GM12878 (cell line): ENCODE measurements at regions not wholly inside any gene's neighbourhood (a gene's known extent, or its start where the extent isn't known, plus 50 kb on each side); places are given as distances from the start of the nearest gene placed in this dataset.

ENCODE experiments used
- ATAC-seq: fragments of 200-7000 bp; cut with Tn5 transposase; 3 replicates; pipeline ENCODE4 v1.9.1; 2020; ENCODE audit warnings: mild to moderate bottlenecking, moderate library complexity
- BruUV-seq: library from RNA; stranded (reverse); fragments of 400-500 nt; replicated peaks from 2 replicates; lab custom pipeline; 2021; lab: Mats Ljungman, UMichigan
- CTCF ChIA-PET: fragments of 300-600 bp; sonication (Branson Sonifier 250); formaldehyde crosslinking; extraction: SDS; loops from one replicate; lab custom pipeline; 2021; ENCODE audit warnings: inconsistent platforms; lab: Yijun Ruan, JAX
- POLR2A ChIA-PET: fragments of 350-600 bp; formaldehyde crosslinking; extraction: SDS; loops from one replicate; lab custom pipeline; 2021; ENCODE audit warnings: inconsistent platforms; lab: Charles Lee
- RAD21 ChIA-PET: fragments of 300-600 bp; sonication (Branson Sonifier 250); formaldehyde crosslinking; loops from one replicate; lab custom pipeline; 2023; ENCODE audit warnings: antibody characterized with exemption; ENCODE audit not compliant: unreplicated experiment; lab: Charles Lee
- SMC1A ChIA-PET: fragments of 300-600 bp; sonication (Branson Sonifier 250); formaldehyde crosslinking; loops from one replicate; lab custom pipeline; 2023; ENCODE audit not compliant: unreplicated experiment, uncharacterized antibody; lab: Charles Lee
- DNase-seq: peaks from one replicate; pipeline ENCODE4 v3.0.0-alpha.2; 2011; ENCODE audit warnings: low read depth, low spot score
- FAIRE-seq: peaks from 3 replicates; lab custom pipeline; 2011; peaks lifted over from hg19 to GRCh38; lab: Jason Lieb, UNC
- H2AFZ ChIP-seq: 2 replicates; pipeline ENCODE4 v1.6.0; 2011; ENCODE audit warnings: low read depth, low read length, control low read depth; ENCODE audit not compliant: control insufficient read depth
- H3K27ac ChIP-seq: 2 replicates; pipeline ENCODE4 v1.5.1; 2011; ENCODE audit warnings: control low read depth; ENCODE audit not compliant: control insufficient read depth, insufficient read depth
- H3K27me3 ChIP-seq, 2 experiments: replicated peaks in 1 of 2; 2 replicates each; pipeline versions ENCODE4 v1.6.0 to v1.6.1; 2011; ENCODE audit warnings: low read length in 1 of 2; ENCODE audit not compliant: control insufficient read depth in 2 of 2, insufficient read depth in 2 of 2
- H3K36me3 ChIP-seq, 2 experiments: 2 replicates each; pipeline ENCODE4 v1.5.1; 2011; ENCODE audit warnings: low read length in 1 of 2; ENCODE audit not compliant: control insufficient read depth in 2 of 2, insufficient read depth in 2 of 2
- H3K4me1 ChIP-seq: 2 replicates; pipeline ENCODE4 v1.6.1; 2011; ENCODE audit warnings: mild to moderate bottlenecking, low read length, moderate library complexity, mixed read lengths; ENCODE audit not compliant: control insufficient read depth, insufficient read depth
- H3K4me2 ChIP-seq: 2 replicates; pipeline ENCODE4 v1.6.0; 2011; ENCODE audit warnings: control low read depth; ENCODE audit not compliant: control insufficient read depth, insufficient read depth
- H3K4me3 ChIP-seq: fragments of 200-600 bp; sonication (generic); 2 replicates; pipeline ENCODE4 v1.5.1; 2016
- H3K79me2 ChIP-seq: 2 replicates; pipeline ENCODE4 v1.6.0; 2011; ENCODE audit warnings: low read length; ENCODE audit not compliant: control insufficient read depth, insufficient read depth
- H3K9ac ChIP-seq: 2 replicates; pipeline ENCODE4 v1.8.0; 2011; ENCODE audit warnings: low read length, control low read depth, mixed read lengths; ENCODE audit not compliant: control insufficient read depth, insufficient read depth
- H3K9me3 ChIP-seq: replicated peaks from 3 replicates; pipeline ENCODE4 v1.5.1; 2011; ENCODE audit warnings: mild to moderate bottlenecking, low read length; ENCODE audit not compliant: control insufficient read depth, insufficient read depth
- H4K20me1 ChIP-seq: 2 replicates; pipeline ENCODE4 v1.6.0; 2011; ENCODE audit not compliant: control insufficient read depth, insufficient read depth
- ATF7 ChIP-seq: fragments of 450-650 bp; IDR thresholded peaks from 2 replicates; pipeline ENCODE4 v1.6.1; 2016; ENCODE audit warnings: low read depth, mild to moderate bottlenecking
- BACH1 ChIP-seq: fragments of 450-650 bp; IDR thresholded peaks from 2 replicates; pipeline ENCODE4 v1.6.1; 2017; ENCODE audit warnings: mild to moderate bottlenecking, borderline replicate concordance
- FOS ChIP-seq: IDR thresholded peaks from 3 replicates; pipeline ENCODE4 v1.6.1; 2011; ENCODE audit warnings: borderline replicate concordance; ENCODE audit not compliant: insufficient read length; ENCODE audit errors: extremely low read depth
- GATAD2B ChIP-seq: fragments of 450-650 bp; conservative IDR thresholded peaks from 2 replicates; pipeline ENCODE4 v1.6.1; 2017; ENCODE audit warnings: low read depth, mild to moderate bottlenecking, moderate library complexity
- HCFC1 ChIP-seq: fragments of 150-350 bp; IDR thresholded peaks from 2 replicates; pipeline ENCODE4 v1.6.1; 2014; ENCODE audit warnings: low read length
- IRF4 ChIP-seq: IDR thresholded peaks from 2 replicates; pipeline ENCODE4 v1.6.1; 2011; ENCODE audit warnings: low read depth, low read length
- MEF2A ChIP-seq: IDR thresholded peaks from 2 replicates; pipeline ENCODE4 v1.6.1; 2011; ENCODE audit warnings: low read depth, mild to moderate bottlenecking, low read length, moderate library complexity; ENCODE audit not compliant: insufficient read depth
- MTA2 ChIP-seq: fragments of 450-650 bp; IDR thresholded peaks from 2 replicates; pipeline ENCODE4 v1.6.1; 2016; ENCODE audit warnings: low read depth, mild to moderate bottlenecking, moderate library complexity
- MTA3 ChIP-seq: IDR thresholded peaks from 2 replicates; pipeline ENCODE4 v1.6.1; 2012; ENCODE audit warnings: low read length, inconsistent platforms, borderline replicate concordance
- NR2C1 ChIP-seq: fragments of 450-650 bp; IDR thresholded peaks from 2 replicates; pipeline ENCODE4 v1.6.1; 2017; ENCODE audit warnings: antibody characterized with exemption, mild to moderate bottlenecking, moderate library complexity
- POLR2A ChIP-seq: IDR thresholded peaks from 2 replicates; pipeline ENCODE4 v1.6.1; 2011; ENCODE audit warnings: low read depth, mild to moderate bottlenecking, low read length
- POLR2AphosphoS2 ChIP-seq: IDR thresholded peaks from 2 replicates; pipeline ENCODE4 v1.6.1; 2011; ENCODE audit warnings: low read depth, mild to moderate bottlenecking, low read length, improper control_type of control experiment, moderate library complexity
- RFX5 ChIP-seq: IDR thresholded peaks from 2 replicates; pipeline ENCODE4 v1.6.1; 2011; ENCODE audit warnings: low read depth, low read length, improper control_type of control experiment
- SP1 ChIP-seq: IDR thresholded peaks from one replicate; pipeline ENCODE4 v1.6.1; 2011; ENCODE audit warnings: low read depth, low read length
- STAT1 ChIP-seq: fragments of 450-650 bp; conservative IDR thresholded peaks from 2 replicates; pipeline ENCODE4 v1.6.1; 2014; ENCODE audit warnings: antibody characterized with exemption, mild to moderate bottlenecking
- ZNF274 ChIP-seq: IDR thresholded peaks from one replicate; pipeline ENCODE4 v1.8.0; 2011; ENCODE audit not compliant: insufficient read length, insufficient read depth
- WGBS: methylation state at CpG from one replicate; pipeline ENCODE4 v1.1.6; 2016; ENCODE audit warnings: low lambda C conversion rate; ENCODE audit not compliant: insufficient replicate concordance, insufficient coverage; ENCODE audit errors: missing lambda C conversion rate; 5-methylcytosine and 5-hydroxymethylcytosine counted together
- in situ Hi-C: fragments of 300-500 bp; cut with MboI; formaldehyde crosslinking; loops from 9 replicates; pipeline ENCODE4 v1.14.3; 2018; ENCODE audit warnings: mixed read lengths
- intact Hi-C: fragments of 100-400 bp; cut with micrococcal nuclease; formaldehyde crosslinking; loops from one replicate; pipeline ENCODE4 v1.14.2; 2022; ENCODE audit not compliant: unreplicated experiment
- TF ChIP-seq, protein P1 (sequence below): fragments of 450-650 bp; IDR thresholded peaks from 2 replicates; pipeline ENCODE4 v1.6.1; 2014; ENCODE audit warnings: mild to moderate bottlenecking

DNA sequence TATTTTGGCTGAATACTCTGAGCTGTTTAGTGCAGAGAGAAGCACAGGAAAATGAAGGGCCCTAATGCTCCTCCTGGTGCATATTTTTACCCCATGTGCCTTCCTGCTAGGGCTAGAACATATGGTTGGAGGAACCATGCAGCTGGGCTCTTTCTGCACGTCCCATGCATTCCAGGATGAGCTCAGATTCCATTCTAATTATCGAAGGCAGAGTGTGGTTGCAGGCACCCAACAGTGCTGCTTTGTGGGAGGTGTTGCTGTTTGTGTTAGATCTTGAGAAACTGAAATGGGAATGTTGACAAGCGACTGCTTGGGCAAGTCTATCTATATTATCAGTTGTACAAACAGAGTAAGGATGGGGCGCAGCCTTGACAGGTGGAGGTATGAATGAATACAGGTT lies 419.5 kb downstream of the DHX35 start:
- in situ Hi-C loops (no loop called here), intact Hi-C loops (no loop called here)
- ChIA-PET CTCF (no interaction called here), RAD21 (no interaction called here), POLR2A (interaction anchor here (0.6 kb wide), 1 partner anchor 206 kb away, joined by 6 read pairs; no protein-coding TSS in a partner anchor), SMC1A (interaction anchor here (0.5 kb wide), 1 partner anchor 397 kb away, joined by 3 read pairs; no protein-coding TSS in a partner anchor)
- no peaks in the 10 kb centered on the region for H3K9me3 ChIP-seq
- H3K79me2 ChIP-seq: no peaks in the 10 kb centered on the region
- no peaks in the 10 kb centered on the region; a peak in 1 of 4 replicates for H3K27me3 ChIP-seq
- H3K9ac ChIP-seq: no peak overlapping the region
- no peak overlapping the region for H3K4me3 ChIP-seq
- BruUV-seq: no TSS peak
- no peak overlapping the region for H3K27ac ChIP-seq
- FAIRE-seq (no peak), DNase-seq (no peak), ATAC-seq (no peak)
- no peaks in the 10 kb centered on the region for H4K20me1 ChIP-seq
- WGBS: 0% methylated on average over 4 of the region's 4 CpGs
- H2AFZ ChIP-seq: no peak overlapping the region
- H3K4me2 ChIP-seq: no peak overlapping the region
- no peaks in the 10 kb centered on the region for H3K4me1 ChIP-seq
- H3K36me3 ChIP-seq: no peaks in the 10 kb centered on the region
- no peak for TF ChIP-seq BACH1
- TF ChIP-seq GATAD2B: no peak
- no peak for TF ChIP-seq IRF4
- no peak for TF ChIP-seq MEF2A
- TF ChIP-seq FOS: no peak
- no peak for TF ChIP-seq STAT1
- TF ChIP-seq MTA2: no peak
- no peak for TF ChIP-seq POLR2A
- TF ChIP-seq ZNF274: no peak
- no peak for TF ChIP-seq RFX5
- no peak for TF ChIP-seq SP1
- TF ChIP-seq ATF7: no peak
- TF ChIP-seq, protein P1, sequence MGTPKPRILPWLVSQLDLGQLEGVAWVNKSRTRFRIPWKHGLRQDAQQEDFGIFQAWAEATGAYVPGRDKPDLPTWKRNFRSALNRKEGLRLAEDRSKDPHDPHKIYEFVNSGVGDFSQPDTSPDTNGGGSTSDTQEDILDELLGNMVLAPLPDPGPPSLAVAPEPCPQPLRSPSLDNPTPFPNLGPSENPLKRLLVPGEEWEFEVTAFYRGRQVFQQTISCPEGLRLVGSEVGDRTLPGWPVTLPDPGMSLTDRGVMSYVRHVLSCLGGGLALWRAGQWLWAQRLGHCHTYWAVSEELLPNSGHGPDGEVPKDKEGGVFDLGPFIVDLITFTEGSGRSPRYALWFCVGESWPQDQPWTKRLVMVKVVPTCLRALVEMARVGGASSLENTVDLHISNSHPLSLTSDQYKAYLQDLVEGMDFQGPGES: no peak
- no peak for TF ChIP-seq POLR2AphosphoS2
- TF ChIP-seq MTA3: no peak
- no peak for TF ChIP-seq NR2C1
- no peak for TF ChIP-seq HCFC1
